HL-60/S4 (cell line): ENCODE measurements at regions not wholly inside any gene's neighbourhood (a gene's known extent, or its start where the extent isn't known, plus 50 kb on each side); places are given as distances from the start of the nearest gene placed in this dataset.

Source experiments
- in situ Hi-C: fragments of 300-500 bp; cut with MboI; formaldehyde crosslinking; loops from 2 replicates; pipeline ENCODE4 v1.14.3; 2022; ENCODE audit warnings: low sequenced_read_pairs

GRCh38 chr19:27765912-27766725, 1446.8 kb downstream of the UQCRFS1 start:
- in situ Hi-C loops, result no loop called here

- in situ Hi-C loops, result no loop called here
Measured at GRCh38 chr19:27765397-27765796, 1447.6 kb downstream of the UQCRFS1 start.

GRCh38 chr19:27764186-27764804, 1448.7 kb downstream of the UQCRFS1 start:
- in situ Hi-C loops, result no loop called here

- in situ Hi-C loops, result no loop called here
Measured at GRCh38 chr19:27762933-27763332, 1450.0 kb downstream of the UQCRFS1 start.

- in situ Hi-C loops, result no loop called here
Measured at GRCh38 chr19:27759896-27760295, 1453.1 kb downstream of the UQCRFS1 start.

GRCh38 chr19:27758626-27759505, 1454.1 kb downstream of the UQCRFS1 start:
- in situ Hi-C loops, result no loop called here

- in situ Hi-C loops, result no loop called here
Measured at GRCh38 chr19:27754700-27755099, 1458.3 kb downstream of the UQCRFS1 start.

GRCh38 chr19:27753622-27754021, 1459.3 kb downstream of the UQCRFS1 start:
- in situ Hi-C loops, result no loop called here

- in situ Hi-C loops, result no loop called here
Measured at GRCh38 chr19:27752530-27753184, 1460.3 kb downstream of the UQCRFS1 start.

- in situ Hi-C loops, result no loop called here
Measured at GRCh38 chr19:27751044-27751391, 1461.9 kb downstream of the UQCRFS1 start.

GRCh38 chr19:27750391-27751043, 1462.4 kb downstream of the UQCRFS1 start:
- in situ Hi-C loops, result no loop called here

- in situ Hi-C loops, result no loop called here
Measured at GRCh38 chr19:27748551-27749152, 1464.3 kb downstream of the UQCRFS1 start.

- in situ Hi-C loops, result no loop called here
Measured at GRCh38 chr19:27746691-27747380, 1466.1 kb downstream of the UQCRFS1 start.

- in situ Hi-C loops, result no loop called here
Measured at GRCh38 chr19:27745978-27746542, 1466.9 kb downstream of the UQCRFS1 start.

- in situ Hi-C loops, result no loop called here
Measured at GRCh38 chr19:27744926-27745768, 1467.8 kb downstream of the UQCRFS1 start.

- in situ Hi-C loops, result no loop called here
Measured at GRCh38 chr19:27742041-27742440, 1470.9 kb downstream of the UQCRFS1 start.

- in situ Hi-C loops, result no loop called here
Measured at GRCh38 chr19:27741236-27741635, 1471.7 kb downstream of the UQCRFS1 start.

- in situ Hi-C loops, result no loop called here
Measured at GRCh38 chr19:27740396-27740795, 1472.6 kb downstream of the UQCRFS1 start.
